IMR-90 (cell line): ENCODE measurements at regions not wholly inside any gene's neighbourhood (a gene's known extent, or its start where the extent isn't known, plus 50 kb on each side); places are given as distances from the start of the nearest gene placed in this dataset.

Experiments used
- ATAC-seq: fragments of 200-7000 bp; cut with Tn5 transposase; 2 replicates; pipeline ENCODE4 v1.9.1; 2020; ENCODE audit warnings: low read depth, mild to moderate bottlenecking, moderate library complexity
- BruUV-seq: library from RNA; stranded (reverse); fragments of 400-500 nt; replicated peaks from 2 replicates; lab custom pipeline; 2021; lab: Mats Ljungman, UMichigan
- CTCF ChIA-PET: fragments of 300-600 bp; formaldehyde crosslinking; extraction: SDS; loops from one replicate; lab custom pipeline; 2021; ENCODE audit warnings: antibody characterized with exemption; lab: Yijun Ruan, JAX
- POLR2A ChIA-PET: fragments of 300-600 bp; sonication (Branson Sonifier 250); formaldehyde crosslinking; loops from one replicate; lab custom pipeline; 2022; ENCODE audit warnings: antibody characterized with exemption; ENCODE audit not compliant: unreplicated experiment; lab: Charles Lee
- DNase-seq: peaks from one replicate; pipeline ENCODE4 v3.0.0; 2013
- H2AFZ ChIP-seq: replicated peaks from 2 replicates; pipeline ENCODE3; 2013; ENCODE audit warnings: low read length, mild to moderate bottlenecking; ENCODE audit not compliant: poor library complexity
- H2AK5ac ChIP-seq: 2 replicates; pipeline ENCODE4 v1.6.1; 2013; ENCODE audit warnings: low read depth, low read length, inconsistent platforms
- H2AK9ac ChIP-seq: replicated peaks from 2 replicates; pipeline ENCODE3; 2013; ENCODE audit warnings: mild to moderate bottlenecking, low read depth, low read length, moderate library complexity; ENCODE audit not compliant: poor library complexity
- H2BK120ac ChIP-seq: 2 replicates; pipeline ENCODE4 v1.6.1; 2013; ENCODE audit warnings: low read depth, low read length, inconsistent platforms
- H2BK15ac ChIP-seq: 3 replicates; pipeline ENCODE4 v1.6.1; 2013; ENCODE audit warnings: low read depth, low read length, inconsistent platforms
- H2BK20ac ChIP-seq: 2 replicates; pipeline ENCODE4 v1.6.1; 2013; ENCODE audit warnings: low read depth, mild to moderate bottlenecking, inconsistent platforms, low read length, moderate library complexity
- H2BK5ac ChIP-seq: 2 replicates; pipeline ENCODE4 v1.6.1; 2013; ENCODE audit warnings: mild to moderate bottlenecking, low read depth, low read length, inconsistent platforms; ENCODE audit not compliant: poor library complexity, severe bottlenecking
- H3K14ac ChIP-seq: replicated peaks from 2 replicates; pipeline ENCODE4 v1.6.1; 2013; ENCODE audit warnings: low read depth, low read length, inconsistent platforms
- H3K18ac ChIP-seq: 2 replicates; pipeline ENCODE4 v1.6.1; 2013; ENCODE audit warnings: low read depth, low read length, control low read depth
- H3K23ac ChIP-seq: 2 replicates; pipeline ENCODE4 v1.6.1; 2013; ENCODE audit warnings: low read depth, low read length, inconsistent platforms
- H3K27ac ChIP-seq: 2 replicates; pipeline ENCODE4 v1.5.1; 2013; ENCODE audit warnings: mild to moderate bottlenecking, control low read depth, low read length; ENCODE audit not compliant: insufficient read depth
- H3K27me3 ChIP-seq: 2 replicates; pipeline ENCODE4 v1.6.1; 2013; ENCODE audit warnings: low read length; ENCODE audit not compliant: control insufficient read depth, insufficient read depth
- H3K36me3 ChIP-seq: 2 replicates; pipeline ENCODE4 v1.6.1; 2013; ENCODE audit warnings: low read length, mixed read lengths; ENCODE audit not compliant: control insufficient read depth, insufficient read depth
- H3K4ac ChIP-seq: 2 replicates; pipeline ENCODE4 v1.6.1; 2013; ENCODE audit warnings: low read depth, low read length, inconsistent platforms
- H3K4me1 ChIP-seq: 2 replicates; pipeline ENCODE4 v1.6.1; 2013; ENCODE audit warnings: low read length, mixed read lengths; ENCODE audit not compliant: control insufficient read depth, insufficient read depth
- H3K4me2 ChIP-seq: 2 replicates; pipeline ENCODE4 v1.6.1; 2013; ENCODE audit warnings: low read depth, mild to moderate bottlenecking, control low read depth, low read length, moderate library complexity
- H3K4me3 ChIP-seq: 2 replicates; pipeline ENCODE4 v1.5.1; 2013; ENCODE audit warnings: low read depth, mild to moderate bottlenecking, control low read depth, low read length, moderate library complexity; ENCODE audit not compliant: insufficient read depth
- H3K56ac ChIP-seq: 2 replicates; pipeline ENCODE4 v1.6.1; 2013; ENCODE audit warnings: low read length, inconsistent platforms; ENCODE audit not compliant: insufficient read depth; ENCODE audit errors: extremely low read depth
- H3K79me1 ChIP-seq, 2 experiments: 2 replicates each; pipeline ENCODE4 v1.6.1; 2013; ENCODE audit warnings: low read length in 2 of 2, inconsistent platforms in 1 of 2, low read depth in 1 of 2
- H3K9ac ChIP-seq: 2 replicates; pipeline ENCODE4 v1.6.1; 2013; ENCODE audit warnings: low read depth, low read length, control low read depth
- H3K9me1 ChIP-seq: 2 replicates; pipeline ENCODE4 v1.6.1; 2013; ENCODE audit warnings: low read length, inconsistent platforms; ENCODE audit not compliant: insufficient read depth
- H3K9me3 ChIP-seq: 2 replicates; pipeline ENCODE4 v1.6.1; 2013; ENCODE audit warnings: low read length; ENCODE audit not compliant: control insufficient read depth, insufficient read depth
- H4K20me1 ChIP-seq: 2 replicates; pipeline ENCODE4 v1.6.1; 2013; ENCODE audit warnings: low read length, inconsistent platforms; ENCODE audit not compliant: insufficient read depth
- H4K5ac ChIP-seq: 2 replicates; pipeline ENCODE4 v1.6.1; 2013; ENCODE audit warnings: mild to moderate bottlenecking, low read depth, low read length, control low read depth
- H4K8ac ChIP-seq, 2 experiments: 2 replicates each; pipeline ENCODE4 v1.6.1; 2013; ENCODE audit warnings: low read depth in 2 of 2, low read length in 2 of 2, control low read depth in 1 of 2, inconsistent platforms in 1 of 2
- H4K91ac ChIP-seq: 2 replicates; pipeline ENCODE4 v1.6.1; 2013; ENCODE audit warnings: low read depth, low read length, inconsistent platforms; ENCODE audit not compliant: insufficient read depth
- MAFK ChIP-seq: IDR thresholded peaks from 2 replicates; pipeline ENCODE4 v1.6.1; 2012; ENCODE audit warnings: low read depth, low read length, improper control_type of control experiment
- POLR2A ChIP-seq: IDR thresholded peaks from 2 replicates; pipeline ENCODE4 v1.6.1; 2012; ENCODE audit warnings: mild to moderate bottlenecking, low read depth, low read length
- RAD21 ChIP-seq: IDR thresholded peaks from 2 replicates; pipeline ENCODE4 v1.6.1; 2012; ENCODE audit warnings: low read length, improper control_type of control experiment
- RCOR1 ChIP-seq: IDR thresholded peaks from 2 replicates; pipeline ENCODE4 v1.6.1; 2012; ENCODE audit warnings: mild to moderate bottlenecking, low read length, improper control_type of control experiment; ENCODE audit not compliant: insufficient replicate concordance
- RFX5 ChIP-seq: IDR thresholded peaks from 2 replicates; pipeline ENCODE4 v1.8.0; 2012; ENCODE audit warnings: low read depth, mild to moderate bottlenecking, low read length, moderate library complexity
- SMC3 ChIP-seq: fragments of 150-350 bp; IDR thresholded peaks from 2 replicates; pipeline ENCODE4 v1.6.1; 2016; ENCODE audit warnings: low read depth, mild to moderate bottlenecking, antibody characterized with exemption, low read length, moderate library complexity
- WGBS, 2 experiments: methylation state at CpG; one replicate each; pipeline versions ENCODE4 v1.1.5 to v1.1.7; 2013; ENCODE audit warnings: missing lambda C conversion rate in 2 of 2; ENCODE audit not compliant: insufficient read length in 1 of 2; ENCODE audit errors: extremely low coverage in 2 of 2; 5-methylcytosine and 5-hydroxymethylcytosine counted together
- dilution Hi-C: fragments of 300-500 bp; cut with HindIII; formaldehyde crosslinking; loops from one replicate; pipeline ENCODE4 v1.14.3; 2018; ENCODE audit warnings: low sequenced_read_pairs; ENCODE audit not compliant: unreplicated experiment
- in situ Hi-C: fragments of 300-500 bp; cut with MboI; formaldehyde crosslinking; loops from 3 replicates; pipeline ENCODE4 v1.14.3; 2019; ENCODE audit warnings: low sequenced_read_pairs, inconsistent platforms, mixed read lengths
- intact Hi-C: fragments of 100-400 bp; cut with micrococcal nuclease; formaldehyde crosslinking; loops from 2 replicates; pipeline ENCODE4 v1.10.0; 2022
- TF ChIP-seq, protein P1 (sequence below): fragments of 150-350 bp; IDR thresholded peaks from 2 replicates; pipeline ENCODE4 v1.6.1; 2016; ENCODE audit warnings: low read depth, mild to moderate bottlenecking, low read length, moderate library complexity, borderline replicate concordance
- TF ChIP-seq, protein P2 (sequence below): fragments of 150-350 bp; IDR thresholded peaks from 2 replicates; pipeline ENCODE4 v1.6.1; 2017; ENCODE audit warnings: mild to moderate bottlenecking, antibody characterized with exemption, low read length, low read depth

DNA sequence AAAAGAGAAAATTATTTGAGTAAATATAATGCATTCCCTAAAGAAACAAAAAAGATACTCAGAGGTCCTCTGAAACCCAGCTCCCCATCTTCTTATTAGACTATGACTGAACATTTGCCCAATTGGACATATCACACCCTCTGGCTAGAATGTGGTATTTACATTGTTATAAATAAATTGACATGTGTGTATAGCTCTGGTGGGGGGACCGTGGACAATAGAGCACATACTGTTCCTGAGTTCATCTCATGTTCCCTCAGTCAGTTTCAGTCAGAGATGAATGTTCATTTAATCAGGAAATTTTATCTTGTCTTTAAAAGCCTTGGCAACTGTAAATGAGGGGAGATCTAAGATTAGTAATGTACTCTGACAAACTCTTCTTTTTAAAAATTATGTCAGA is 459.3 kb upstream of the ADAMTS5 start:
- peak overlapping the region; percentile 20; the same call in 1 of the 2 replicates for H2AK5ac ChIP-seq
- intact Hi-C loops (no loop called here), in situ Hi-C loops (no loop called here), dilution Hi-C loops (no loop called here)
- no peaks in the 10 kb centered on the region for H3K36me3 ChIP-seq
- peak overlapping the region; percentile 68; the same call in 1 of the 2 replicates for H3K18ac ChIP-seq
- no peak overlapping the region for H2BK15ac ChIP-seq
- H2AK9ac ChIP-seq = no peak overlapping the region
- TF ChIP-seq RFX5 (no peak), MAFK (no peak), RCOR1 (no peak), SMC3 (no peak), RAD21 (no peak), POLR2A (no peak)
- TF ChIP-seq, protein P1, sequence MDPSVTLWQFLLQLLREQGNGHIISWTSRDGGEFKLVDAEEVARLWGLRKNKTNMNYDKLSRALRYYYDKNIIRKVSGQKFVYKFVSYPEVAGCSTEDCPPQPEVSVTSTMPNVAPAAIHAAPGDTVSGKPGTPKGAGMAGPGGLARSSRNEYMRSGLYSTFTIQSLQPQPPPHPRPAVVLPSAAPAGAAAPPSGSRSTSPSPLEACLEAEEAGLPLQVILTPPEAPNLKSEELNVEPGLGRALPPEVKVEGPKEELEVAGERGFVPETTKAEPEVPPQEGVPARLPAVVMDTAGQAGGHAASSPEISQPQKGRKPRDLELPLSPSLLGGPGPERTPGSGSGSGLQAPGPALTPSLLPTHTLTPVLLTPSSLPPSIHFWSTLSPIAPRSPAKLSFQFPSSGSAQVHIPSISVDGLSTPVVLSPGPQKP = no peak
- TF ChIP-seq, protein P2, sequence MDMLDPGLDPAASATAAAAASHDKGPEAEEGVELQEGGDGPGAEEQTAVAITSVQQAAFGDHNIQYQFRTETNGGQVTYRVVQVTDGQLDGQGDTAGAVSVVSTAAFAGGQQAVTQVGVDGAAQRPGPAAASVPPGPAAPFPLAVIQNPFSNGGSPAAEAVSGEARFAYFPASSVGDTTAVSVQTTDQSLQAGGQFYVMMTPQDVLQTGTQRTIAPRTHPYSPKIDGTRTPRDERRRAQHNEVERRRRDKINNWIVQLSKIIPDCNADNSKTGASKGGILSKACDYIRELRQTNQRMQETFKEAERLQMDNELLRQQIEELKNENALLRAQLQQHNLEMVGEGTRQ = no peak
- no TSS peak for BruUV-seq
- no peak overlapping the region; the same call in 1 of the 2 replicates for H3K23ac ChIP-seq
- H4K20me1 ChIP-seq = no peaks in the 10 kb centered on the region
- H2AFZ ChIP-seq = no peak overlapping the region
- peak overlapping the region; percentile 54 to 66; a peak in 2 of 4 replicates for H4K8ac ChIP-seq
- peak overlapping the region; percentile 80 for H2BK120ac ChIP-seq
- peak overlapping the region; percentile 24; the same call in 1 of the 2 replicates for H4K5ac ChIP-seq
- peak overlapping the region; percentile 38 for H2BK20ac ChIP-seq
- 0 out of 2 replicates have a peak overlapping the region, but pooled peaks have one; percentile 24 for H4K91ac ChIP-seq
- H3K9me1 ChIP-seq = peaks cover 7% of the 10 kb centered on the region
- ChIA-PET POLR2A (no interaction called here), CTCF (no interaction called here)
- H3K79me1 ChIP-seq = no peaks in the 10 kb centered on the region
- no peaks in the 10 kb centered on the region for H3K27me3 ChIP-seq
- no peak overlapping the region for H3K56ac ChIP-seq
- peak overlapping the region; percentile 66 for H2BK5ac ChIP-seq
- ATAC-seq = no peak
- no peak overlapping the region for H3K4me2 ChIP-seq
- DNase-seq = no peak
- H3K27ac ChIP-seq = no peak overlapping the region
- H3K4ac ChIP-seq = no peak overlapping the region
- no peaks in the 10 kb centered on the region for H3K9me3 ChIP-seq
- peaks cover 17% of the 10 kb centered on the region; the same call in 1 of the 2 replicates for H3K4me1 ChIP-seq
- no peak overlapping the region for H3K4me3 ChIP-seq
- H3K9ac ChIP-seq = no peak overlapping the region
- peak overlapping the region; percentile 27; the same call in 1 of the 2 replicates for H3K14ac ChIP-seq
- WGBS, 2 experiments = no CpG with 5 or more reads among the region's 1 CpG
